Activated CD4-positive, CD25-positive, alpha-beta regulatory T cell treated with anti-CD3 and anti-CD28 coated beads, Interleukin-2, amount 50 U/mL, for 72 hours (primary cell): ENCODE measurements at regions not wholly inside any gene's neighbourhood (a gene's known extent, or its start where the extent isn't known, plus 50 kb on each side); places are given as distances from the start of the nearest gene placed in this dataset.
"Not testable (repeated sequence)": the region's sequence is repeated elsewhere in the genome, so short reads cannot be mapped to it uniquely, and the experiment has no call there.

ENCODE experiments used
- DNase-seq: peaks from one replicate; pipeline ENCODE4 v3.0.0; 2021

DNA sequence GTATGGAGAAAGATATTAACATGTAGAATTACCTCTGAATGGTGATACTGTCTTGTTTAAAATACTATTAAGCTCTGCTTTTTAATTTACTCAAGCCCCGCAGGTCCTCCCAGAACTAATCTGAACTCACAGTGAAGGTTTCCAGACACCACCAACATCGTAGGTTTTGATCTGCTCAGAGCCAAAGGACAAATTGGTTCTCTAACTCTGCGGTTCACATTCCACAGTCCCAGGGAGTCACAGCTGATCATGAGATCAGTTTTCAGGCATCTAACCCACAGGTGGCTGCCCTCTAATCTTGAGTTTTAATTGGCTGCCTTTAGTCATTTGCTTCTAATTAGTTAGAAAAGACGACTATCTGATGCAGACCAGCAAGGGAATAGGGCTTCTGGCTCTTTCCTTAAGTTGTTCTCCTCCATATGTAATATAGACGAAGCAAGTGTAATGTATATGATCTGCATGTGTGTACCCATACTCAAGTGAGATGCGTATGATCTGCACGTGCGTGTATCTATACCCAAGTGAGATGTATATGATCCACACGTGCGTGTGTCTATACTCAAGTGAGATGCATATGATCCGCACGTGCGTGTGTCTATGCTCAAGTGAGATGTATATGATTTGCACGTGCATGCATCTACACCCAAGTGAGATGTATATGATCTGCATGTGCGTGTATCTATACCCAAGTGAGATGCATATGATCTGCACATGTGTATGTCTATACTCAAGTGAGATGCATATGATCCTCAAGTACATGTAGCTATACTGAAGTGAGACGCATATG, 331.5 kb upstream of the NPVF start:
- no peak for DNase-seq

DNA sequence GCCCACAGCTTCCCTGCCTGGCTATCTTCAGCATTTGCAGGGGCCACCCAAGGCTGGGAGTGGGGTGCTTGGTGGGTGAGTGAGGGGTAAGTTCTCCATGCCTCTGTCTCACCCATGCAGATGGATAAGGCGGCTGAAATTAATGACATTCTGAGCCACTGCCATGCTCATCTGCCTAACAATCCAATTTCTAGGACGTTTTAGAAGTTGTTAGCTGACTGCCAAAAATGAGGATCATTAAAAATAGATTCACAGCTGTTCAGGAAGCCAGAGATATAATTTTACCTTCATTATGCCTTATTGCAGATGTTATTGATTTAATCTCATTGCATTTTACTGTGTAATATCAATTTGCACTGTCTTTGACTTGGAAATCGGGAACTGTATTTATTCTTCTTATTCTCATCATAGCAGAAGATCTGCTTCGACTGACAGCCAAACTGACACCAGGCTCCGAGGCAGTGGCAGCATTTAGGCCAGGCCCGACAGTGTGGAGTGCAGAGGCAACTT, 334.4 kb upstream of the NPVF start:
- DNase-seq, result no peak

DNA sequence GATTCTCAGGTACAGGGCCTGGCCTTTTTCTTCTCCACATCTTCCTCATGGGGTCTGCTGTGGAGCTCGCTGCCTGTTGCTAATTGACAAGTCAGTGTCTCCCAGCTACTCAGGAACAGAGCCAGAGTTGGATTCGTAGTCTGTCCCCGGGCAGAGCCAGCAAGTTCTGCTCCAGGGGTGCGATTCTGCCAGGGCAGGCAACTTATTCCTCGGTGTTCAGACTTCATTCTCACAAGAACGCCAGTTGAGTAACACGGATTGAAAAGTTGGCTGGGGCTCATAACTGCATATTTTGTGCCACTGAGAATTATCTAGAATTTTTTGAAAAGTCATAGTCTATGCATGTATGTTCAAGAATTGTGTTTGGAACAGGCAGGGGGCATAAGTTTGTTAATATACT, 336.7 kb upstream of the NPVF start:
- DNase-seq, result no peak

DNA sequence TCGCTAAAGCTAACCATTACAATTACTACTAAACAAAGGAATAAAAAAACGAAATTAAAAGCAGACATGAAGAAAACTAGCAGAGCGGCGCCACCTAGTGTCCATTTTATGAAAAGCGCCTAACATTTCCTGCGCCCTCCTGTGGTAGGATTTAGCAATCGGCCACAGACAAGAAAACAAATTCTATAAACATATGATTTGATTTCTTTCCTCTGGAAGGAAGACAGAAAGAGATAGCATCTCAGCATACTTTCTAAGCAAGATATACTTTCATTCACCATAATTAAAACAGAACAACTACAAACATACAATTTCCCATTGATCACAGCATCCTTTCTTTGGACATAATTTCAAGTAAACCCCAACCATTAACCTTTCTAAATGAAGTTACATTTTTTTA, 337.7 kb upstream of the NPVF start:
- peak; percentile 62 for DNase-seq

DNA sequence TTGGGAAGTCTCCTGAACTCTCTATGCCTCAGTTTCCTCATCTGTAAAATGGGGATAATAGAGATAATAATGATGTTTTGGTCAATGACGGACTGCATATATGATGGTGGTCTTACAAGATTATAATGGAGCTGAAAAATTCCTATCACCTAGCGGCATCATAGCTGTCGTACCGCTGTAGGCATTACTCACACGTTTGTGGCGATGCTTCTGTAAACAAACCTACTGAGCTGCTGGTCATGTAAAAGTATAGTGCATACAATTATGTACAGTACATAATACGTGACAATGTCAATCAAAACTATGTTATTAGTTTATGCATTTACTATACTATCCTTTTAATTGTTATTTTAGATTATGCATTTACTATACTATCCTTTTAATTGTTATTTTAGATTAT, 339.1 kb upstream of the NPVF start:
- DNase-seq, result no peak

DNA sequence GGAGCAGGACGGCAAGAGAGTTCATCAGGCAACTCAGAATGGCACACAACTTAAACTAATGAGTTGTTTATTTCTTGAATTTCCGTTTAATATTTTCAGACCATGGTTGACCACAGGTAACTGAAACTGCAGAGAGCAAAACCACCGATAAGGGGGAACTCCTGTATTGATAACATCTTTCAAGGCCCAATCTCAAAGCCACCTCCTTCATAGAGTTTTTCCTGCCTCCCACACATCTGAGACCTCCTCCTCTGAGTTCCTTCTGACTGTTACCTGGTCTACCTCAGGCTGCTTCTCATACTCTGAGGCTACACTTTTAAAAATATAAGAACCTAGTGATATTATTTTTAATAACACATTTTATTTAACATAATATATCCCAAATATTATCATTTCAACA, 341.5 kb upstream of the NPVF start:
- no peak for DNase-seq

DNA sequence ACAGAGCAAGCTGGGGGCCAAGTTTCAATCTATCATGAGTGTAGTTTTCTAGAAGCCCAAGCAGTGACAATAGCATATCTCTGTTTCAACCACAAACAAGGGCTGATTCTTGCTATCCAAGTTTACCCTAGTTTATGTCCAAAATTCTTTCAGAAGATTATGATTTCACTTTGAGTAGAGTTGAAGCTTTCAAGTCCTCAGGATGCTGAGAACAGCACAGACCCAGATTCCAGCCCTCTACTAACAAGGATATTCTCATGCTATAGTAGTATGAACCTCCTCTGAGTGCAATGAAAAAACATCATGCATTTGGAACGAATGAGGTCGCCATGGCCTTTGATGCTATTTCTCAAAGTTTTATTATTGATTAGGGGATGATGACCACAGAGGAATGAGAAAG, 344.1 kb upstream of the NPVF start:
- DNase-seq, result no peak

DNA sequence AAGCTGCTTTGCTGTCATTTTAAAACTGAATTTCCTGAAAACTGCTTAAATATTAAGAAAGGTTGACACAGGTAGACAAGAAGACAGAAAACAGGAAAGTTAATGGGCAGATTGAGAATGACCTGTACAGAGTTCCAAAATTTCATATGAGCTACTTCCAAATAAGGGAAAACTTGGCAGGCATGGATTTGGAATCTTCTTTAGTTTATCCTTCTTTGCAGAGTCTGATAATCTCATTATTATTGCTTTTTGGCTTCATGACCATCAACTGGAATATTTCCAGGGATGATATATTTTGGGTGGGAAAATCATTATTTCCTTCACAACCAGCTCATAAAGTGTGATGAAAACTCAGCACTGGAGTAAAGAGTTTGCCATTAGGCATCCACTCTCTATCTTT, 346.5 kb upstream of the NPVF start:
- no peak for DNase-seq

DNA sequence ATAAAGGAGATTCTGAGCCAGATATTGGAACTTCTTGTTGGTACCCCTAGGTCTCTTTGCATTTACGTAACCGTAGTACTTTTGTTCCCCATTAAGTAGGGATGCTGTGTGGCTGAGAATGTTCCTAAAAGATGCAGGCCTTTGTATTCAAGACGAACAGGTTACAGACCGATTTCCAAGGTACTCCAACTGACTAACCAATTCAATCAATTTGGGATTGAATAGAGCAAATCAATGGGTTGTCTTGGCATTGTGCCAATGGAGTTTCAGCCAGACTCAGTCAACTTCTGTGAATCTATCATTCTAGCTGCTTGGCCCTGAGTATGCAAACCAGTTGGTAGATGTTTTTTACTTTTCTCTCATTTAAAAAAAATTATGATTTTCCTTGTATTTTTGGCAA, 347.3 kb upstream of the NPVF start:
- no peak for DNase-seq

DNA sequence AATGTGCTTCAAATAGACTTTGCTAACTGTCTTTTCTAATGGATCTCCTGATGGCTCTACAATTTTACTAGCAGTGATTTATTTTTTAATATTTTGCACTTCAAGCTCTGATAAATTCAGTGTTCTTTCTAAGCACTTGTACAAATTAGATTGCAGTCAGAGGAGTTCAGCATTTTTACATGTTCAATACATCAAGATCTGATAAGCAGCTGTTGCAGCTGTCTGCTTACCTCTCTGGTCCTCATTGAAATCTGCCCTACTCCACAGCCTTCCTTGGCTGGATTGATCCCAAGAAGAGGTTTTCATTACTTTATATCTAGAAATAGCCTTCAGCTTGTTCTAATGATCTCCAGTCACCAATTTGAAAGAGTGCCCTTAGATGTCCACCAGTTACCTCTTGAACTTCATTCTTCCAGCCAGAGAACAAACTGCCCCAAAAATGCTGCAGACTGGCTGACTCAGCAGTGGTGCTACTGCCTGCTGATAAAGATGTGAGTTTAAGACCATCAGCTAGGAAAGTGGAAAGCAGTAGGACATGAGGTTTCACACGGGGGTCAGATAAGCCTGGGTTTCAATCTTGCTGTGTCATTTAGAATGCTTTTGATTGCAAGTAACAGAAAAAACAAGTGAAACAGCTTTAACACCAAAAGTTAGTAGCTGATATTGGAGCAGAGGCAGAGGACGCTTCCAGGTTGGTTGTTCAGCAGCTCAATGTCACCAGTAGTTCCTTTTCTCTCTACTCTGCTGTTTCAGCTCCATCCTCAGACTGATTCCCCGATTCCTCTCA, 350.9 kb upstream of the NPVF start:
- no peak for DNase-seq

DNA sequence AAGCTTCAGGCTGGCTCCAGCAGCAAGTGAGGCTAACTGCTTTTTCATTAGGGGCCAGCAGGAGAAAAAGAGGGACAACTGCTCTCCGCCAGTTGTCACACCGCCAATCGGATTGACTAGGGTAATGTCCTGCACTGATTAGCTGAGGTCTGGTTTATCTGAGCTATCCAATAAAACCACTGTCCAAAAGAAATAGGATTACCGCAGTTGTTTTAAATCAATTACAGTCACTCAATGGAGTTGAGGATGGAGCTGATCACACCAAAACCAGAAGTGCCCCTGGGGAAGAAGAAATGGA, 351.4 kb upstream of the NPVF start:
- DNase-seq, result no peak

DNA sequence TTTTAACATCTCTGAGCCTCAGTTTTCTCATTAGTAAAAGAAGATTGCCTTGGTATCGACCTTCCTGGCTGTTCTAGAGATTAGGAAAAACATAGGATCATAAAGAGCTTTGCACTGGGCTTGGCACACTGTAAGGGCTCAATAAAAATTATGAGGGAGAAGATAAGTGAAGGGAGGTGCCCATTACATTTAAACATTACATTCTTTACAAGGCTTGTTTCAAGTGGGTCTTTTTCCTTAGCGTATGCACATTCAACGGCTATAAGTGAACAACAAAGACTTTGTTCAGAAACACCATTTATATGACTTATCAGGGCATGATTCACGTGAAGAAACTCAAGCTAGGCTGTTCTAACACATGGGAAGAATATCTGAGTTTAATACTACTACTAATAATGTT, 351.9 kb upstream of the NPVF start:
- no peak for DNase-seq

DNA sequence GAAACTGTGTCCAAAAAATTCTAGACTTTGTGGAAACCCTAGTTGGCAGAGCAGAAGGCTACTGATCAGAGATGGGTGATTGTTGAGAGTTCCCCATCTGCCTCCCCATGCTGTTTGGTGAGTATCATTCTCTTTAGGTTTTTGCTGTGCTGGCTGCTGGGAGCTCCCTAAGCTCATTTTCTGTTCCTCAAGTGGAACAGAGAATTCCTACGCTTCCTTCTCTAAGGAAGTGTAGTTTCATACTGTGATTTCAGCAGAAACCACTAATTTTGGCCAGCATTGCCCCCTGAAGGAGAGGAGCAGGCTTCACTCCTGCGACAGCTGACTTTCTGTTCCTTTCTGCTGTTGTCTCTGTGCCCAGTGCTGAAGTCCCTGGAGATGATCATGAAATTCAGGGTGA, 355.3 kb upstream of the NPVF start:
- DNase-seq, result no peak

DNA sequence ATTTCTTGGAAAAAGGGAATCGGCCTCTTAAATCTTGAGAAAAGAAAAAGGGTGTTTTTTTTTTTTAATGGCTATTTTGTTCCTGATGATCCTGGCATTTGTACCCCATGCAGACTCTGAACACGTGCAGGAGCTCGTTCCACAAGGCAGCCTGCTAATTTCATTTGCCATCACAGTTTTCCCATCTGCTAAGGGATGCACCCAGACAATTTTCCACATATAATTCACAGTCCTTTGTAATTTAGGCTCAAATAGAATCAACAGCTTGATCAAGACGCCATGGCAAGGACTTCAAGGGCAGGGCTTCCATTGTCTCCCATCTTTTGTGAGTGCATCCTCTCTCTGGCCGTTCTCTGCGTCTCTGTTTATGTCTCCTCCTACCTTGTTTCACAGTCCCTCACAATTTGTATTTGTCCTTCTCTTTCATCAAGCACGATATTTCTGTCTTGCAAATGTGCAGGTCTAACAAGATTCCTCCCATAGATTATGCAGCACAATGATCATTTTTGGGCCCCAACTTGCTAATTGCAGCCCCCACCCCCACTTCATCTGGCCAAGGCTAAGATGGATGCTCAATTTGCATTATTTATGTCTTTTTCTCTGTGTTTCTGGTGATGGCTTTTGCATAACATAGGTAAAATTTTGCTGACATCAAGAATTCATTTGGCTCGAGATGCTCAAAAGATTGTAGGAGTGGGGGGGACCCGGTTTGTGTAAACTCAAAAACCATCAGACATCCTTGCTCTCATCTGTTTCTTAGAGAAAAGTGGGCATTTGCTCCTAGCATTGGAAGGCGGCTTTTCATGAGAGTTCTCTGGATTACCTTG, 356.0 kb upstream of the NPVF start:
- no peak for DNase-seq

DNA sequence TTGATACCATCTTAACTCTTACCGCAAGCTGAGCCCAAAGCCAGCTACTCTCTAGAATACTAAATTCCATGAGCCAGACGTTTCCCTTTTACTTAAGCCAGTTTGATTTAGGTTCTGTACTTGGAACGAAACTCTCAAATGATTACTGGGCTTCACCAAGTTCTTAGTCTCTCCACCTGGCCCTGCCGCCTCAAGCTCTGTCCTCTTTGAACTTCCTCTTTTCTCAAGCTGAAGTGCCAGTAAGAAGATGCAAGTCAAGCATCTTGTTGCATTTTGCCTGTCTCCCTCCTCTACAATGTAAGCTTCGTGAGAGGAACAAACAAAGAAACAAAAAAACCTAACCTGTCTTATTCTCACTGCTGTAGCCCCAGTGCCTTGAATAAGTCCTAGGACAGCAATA, 358.2 kb upstream of the NPVF start:
- DNase-seq, result no peak

DNA sequence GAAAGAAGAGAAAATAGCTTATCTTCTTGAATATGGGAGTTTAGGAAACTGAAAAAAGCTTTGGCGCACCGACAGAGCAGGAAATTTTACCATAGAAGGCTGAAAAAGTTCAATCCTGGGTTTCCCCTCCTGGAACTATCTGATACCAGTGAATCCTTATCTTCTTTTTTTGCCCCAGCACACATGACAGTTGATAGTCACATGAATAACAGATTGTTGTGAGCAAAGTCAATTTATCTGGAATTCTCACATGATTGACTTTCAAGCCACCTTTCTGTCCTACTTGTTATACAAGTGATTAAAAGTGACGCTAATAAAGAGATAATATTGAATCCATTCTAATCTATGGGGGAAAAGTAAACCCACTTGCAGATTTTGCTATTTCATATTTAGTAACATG, 365.8 kb upstream of the NPVF start:
- no peak for DNase-seq

DNA sequence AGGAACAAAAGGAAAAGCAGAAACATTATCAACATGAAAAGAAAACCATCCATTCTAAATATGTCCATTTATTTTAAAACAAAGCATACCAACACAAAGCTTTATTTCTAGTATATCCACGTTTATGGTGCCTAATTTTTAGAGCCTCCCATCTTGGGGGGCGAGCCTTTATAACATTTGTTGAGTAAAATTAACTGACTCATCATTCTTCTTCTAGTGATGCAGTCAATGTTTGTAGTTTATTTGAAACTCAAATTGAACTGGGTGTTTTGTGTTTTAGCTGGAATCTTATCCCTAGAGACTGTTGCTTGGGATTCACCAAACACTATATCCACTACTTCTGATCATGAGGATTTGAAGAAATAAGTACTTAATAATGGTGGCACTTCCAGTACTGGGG, 366.4 kb upstream of the NPVF start:
- DNase-seq, result no peak

DNA sequence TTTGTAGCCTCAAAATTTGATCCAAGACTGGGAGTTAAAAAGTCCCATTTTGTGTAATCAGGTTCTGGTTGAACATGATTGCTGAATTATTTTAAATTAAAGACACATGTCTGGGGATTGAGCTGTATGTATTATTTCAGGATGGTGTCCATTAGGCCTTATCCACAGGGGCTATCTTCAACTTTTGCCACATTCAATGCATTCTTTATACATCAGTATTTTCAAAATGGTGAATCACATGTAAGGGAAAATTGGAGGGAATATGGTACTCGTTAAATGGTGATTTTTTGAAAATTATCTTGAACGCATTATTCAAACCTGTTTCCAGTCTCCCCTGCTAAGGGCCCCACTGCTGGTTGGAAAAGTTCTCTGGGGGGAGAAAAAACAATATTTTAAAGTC, 367.7 kb upstream of the NPVF start:
- no peak for DNase-seq

DNA sequence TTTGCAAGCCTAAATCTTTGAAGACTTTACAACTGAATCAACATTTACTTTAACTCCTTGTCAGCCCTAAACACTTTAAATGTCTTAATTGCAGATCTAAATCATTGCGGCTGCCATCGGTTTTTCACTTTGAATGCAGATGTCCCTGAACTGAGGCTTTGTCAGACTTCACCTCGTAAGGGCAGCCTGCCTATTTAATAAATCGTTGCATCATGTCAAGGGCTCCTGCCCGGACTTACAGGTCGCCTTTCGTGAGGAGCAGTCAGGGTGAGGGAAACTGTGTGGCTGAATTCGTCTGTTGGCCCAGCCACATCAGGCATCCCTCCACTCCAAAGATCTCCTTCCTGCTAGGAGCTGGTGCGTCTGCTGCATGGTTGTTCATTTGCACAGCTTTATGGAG, 368.2 kb upstream of the NPVF start:
- no peak for DNase-seq

DNA sequence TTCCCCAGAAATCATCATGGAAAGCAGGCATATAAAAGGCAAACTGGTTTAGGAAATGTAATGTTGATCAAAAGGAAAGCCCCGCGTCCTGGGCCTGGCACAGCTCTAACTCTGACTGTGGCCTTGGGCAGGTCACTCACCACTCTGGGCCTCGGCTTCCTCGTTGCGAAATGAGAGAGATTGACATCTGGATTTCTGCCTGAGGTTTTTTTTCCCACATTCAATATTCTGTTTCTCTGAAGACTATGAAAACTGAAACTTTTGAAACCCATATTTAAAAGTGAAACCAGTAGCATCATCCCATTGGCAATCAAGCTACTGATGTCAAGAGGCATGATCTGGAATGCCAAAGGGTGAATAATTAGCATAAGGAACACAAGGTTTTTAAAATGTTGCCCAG, 369.7 kb upstream of the NPVF start:
- DNase-seq, result no peak

DNA sequence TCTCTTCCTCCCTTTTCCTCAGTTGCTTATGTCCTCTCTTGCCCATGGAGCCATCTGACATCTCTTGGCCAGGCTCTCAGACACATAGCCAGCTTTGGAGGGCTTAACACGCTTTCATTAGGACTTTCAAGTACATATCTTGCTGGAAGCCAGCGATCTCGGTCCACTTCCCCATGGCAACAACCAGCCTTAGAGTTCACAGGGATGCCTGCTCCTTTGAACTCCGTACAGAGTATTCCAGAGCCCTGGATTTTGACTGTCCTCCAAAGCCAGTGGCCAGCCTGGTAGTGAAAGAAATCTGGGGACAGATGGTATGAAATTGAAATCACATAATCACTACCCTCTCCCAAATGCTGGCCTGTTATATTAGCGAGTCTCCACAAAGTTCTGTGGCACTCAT, 370.5 kb upstream of the NPVF start:
- DNase-seq, result no peak

DNA sequence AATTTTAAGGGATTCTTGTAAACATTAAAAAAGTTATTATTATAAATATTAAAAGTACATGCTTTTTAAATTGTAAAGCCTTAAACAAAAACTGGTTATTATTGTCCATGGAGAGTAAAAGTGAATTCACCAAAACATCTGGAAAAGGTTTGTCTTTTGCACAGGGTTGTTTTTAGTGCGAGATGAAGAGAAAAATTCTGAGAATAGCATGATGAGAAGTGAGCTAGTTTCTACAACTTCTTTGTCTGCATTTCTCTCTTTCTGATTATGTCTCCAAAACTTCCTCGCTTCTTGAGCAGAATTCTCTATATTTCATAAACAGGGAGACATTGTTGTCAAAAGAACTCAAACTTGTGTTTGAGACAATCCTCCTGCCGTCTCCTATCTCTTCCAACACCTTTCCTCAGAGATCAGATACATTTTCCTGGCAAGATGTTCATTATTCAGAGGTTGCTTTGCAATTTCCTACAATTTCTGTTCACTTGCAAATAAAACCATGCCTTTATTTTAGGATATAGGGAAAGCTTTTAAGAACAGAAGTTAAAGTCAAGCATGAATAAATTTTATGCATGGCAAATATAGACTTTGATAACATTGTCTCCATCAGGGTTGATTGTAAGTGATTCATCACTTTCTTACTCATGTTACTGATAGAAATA, 372.1 kb upstream of the NPVF start:
- no peak for DNase-seq

DNA sequence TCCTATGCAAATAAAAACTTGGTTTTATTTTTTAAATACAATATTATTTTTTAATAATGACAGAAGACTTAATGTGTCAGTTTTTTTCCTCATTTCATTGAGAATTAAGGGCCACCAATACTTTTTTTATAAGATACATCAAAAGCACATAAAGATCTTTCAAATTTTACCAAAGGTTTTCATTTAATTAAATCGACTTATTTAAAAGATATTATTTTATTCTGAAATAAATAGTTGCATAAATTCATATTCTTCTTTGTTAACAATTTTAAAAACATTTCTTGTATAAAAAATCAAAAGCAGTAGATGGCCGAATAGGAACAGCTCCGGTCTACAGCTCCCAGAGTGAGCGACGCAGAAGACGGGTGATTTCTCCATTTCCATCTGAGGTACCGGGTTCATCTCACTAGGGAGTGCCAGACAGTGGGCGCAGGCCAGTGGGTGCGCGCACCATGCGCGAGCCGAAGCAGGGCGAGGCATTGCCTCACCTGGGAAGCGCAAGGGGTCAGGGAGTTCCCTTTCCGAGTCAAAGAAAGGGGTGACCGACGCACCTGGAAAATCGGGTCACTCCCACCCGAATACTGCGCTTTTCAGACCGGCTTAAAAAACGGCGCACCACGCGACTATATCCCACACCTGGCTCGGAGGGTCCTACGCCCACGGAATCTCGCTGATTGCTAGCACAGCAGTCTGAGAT, 374.6 kb upstream of the NPVF start:
- DNase-seq, result not testable (repeated sequence)
